PC-3 (cell line): ENCODE measurements at regions not wholly inside any gene's neighbourhood (a gene's known extent, or its start where the extent isn't known, plus 50 kb on each side); places are given as distances from the start of the nearest gene placed in this dataset.

Source experiments
- ATAC-seq: fragments of 200-7000 bp; cut with Tn5 transposase; 2 replicates; pipeline ENCODE4 v1.9.1; 2020; ENCODE audit warnings: mild to moderate bottlenecking, moderate library complexity
- BruUV-seq: library from RNA; stranded (reverse); fragments of 400-500 nt; replicated peaks from 2 replicates; lab custom pipeline; 2021; lab: Mats Ljungman, UMichigan
- CTCF ChIA-PET: fragments of 300-600 bp; sonication (Branson Sonifier 250); formaldehyde crosslinking; loops from one replicate; lab custom pipeline; 2022; ENCODE audit warnings: antibody characterized with exemption; lab: Charles Lee
- POLR2A ChIA-PET: fragments of 300-600 bp; sonication (Branson Sonifier 250); formaldehyde crosslinking; loops from one replicate; lab custom pipeline; 2022; ENCODE audit warnings: antibody characterized with exemption; ENCODE audit not compliant: unreplicated experiment; lab: Charles Lee
- DNase-seq: peaks from one replicate; pipeline ENCODE4 v3.0.0-alpha.2; 2015
- H2AFZ ChIP-seq: fragments of 300-600 bp; sonication (generic); 2 replicates; pipeline ENCODE4 v1.6.0; 2016; ENCODE audit warnings: antibody characterized with exemption, low read length
- H3F3A ChIP-seq: fragments of 300-600 bp; sonication (generic); one replicate; pipeline ENCODE4 v1.6.0; 2017; ENCODE audit warnings: antibody characterized with exemption, low read length, control low read depth, mild to moderate bottlenecking; ENCODE audit not compliant: unreplicated experiment
- H3K27ac ChIP-seq: fragments of 300-600 bp; sonication (generic); 2 replicates; pipeline ENCODE4 v1.5.1; 2016; ENCODE audit warnings: mild to moderate bottlenecking, low read length
- H3K27me3 ChIP-seq: fragments of 300-600 bp; sonication (generic); 2 replicates; pipeline ENCODE4 v1.6.1; 2016; ENCODE audit warnings: low read length, mixed read lengths
- H3K36me3 ChIP-seq: fragments of 300-600 bp; sonication (generic); 2 replicates; pipeline ENCODE4 v1.6.1; 2016; ENCODE audit warnings: low read depth, mixed run types, low read length, mixed read lengths
- H3K4me1 ChIP-seq: fragments of 300-600 bp; sonication (generic); 2 replicates; pipeline ENCODE4 v1.5.1; 2016; ENCODE audit warnings: low read length; ENCODE audit not compliant: insufficient read depth
- H3K4me2 ChIP-seq: fragments of 300-600 bp; sonication (generic); 2 replicates; pipeline ENCODE4 v1.6.0; 2016; ENCODE audit warnings: low read length
- H3K4me3 ChIP-seq: fragments of 300-600 bp; sonication (generic); 2 replicates; pipeline ENCODE4 v1.5.1; 2016; ENCODE audit warnings: mild to moderate bottlenecking, low read length, mixed read lengths
- H3K79me2 ChIP-seq: fragments of 300-600 bp; sonication (generic); 2 replicates; pipeline ENCODE4 v1.6.1; 2017; ENCODE audit warnings: low read length, mixed read lengths
- H3K9ac ChIP-seq: fragments of 300-600 bp; sonication (generic); 2 replicates; pipeline ENCODE4 v1.6.0; 2016; ENCODE audit warnings: mild to moderate bottlenecking, low read length
- H3K9me2 ChIP-seq: fragments of 300-600 bp; sonication (generic); replicated peaks from 2 replicates; pipeline ENCODE4 v1.6.1; 2016; ENCODE audit warnings: mixed run types, low read length, mixed read lengths
- H3K9me3 ChIP-seq: fragments of 300-600 bp; sonication (generic); 2 replicates; pipeline ENCODE4 v1.6.1; 2016; ENCODE audit warnings: low read length, mixed read lengths
- H4K20me1 ChIP-seq: fragments of 300-600 bp; sonication (generic); 2 replicates; pipeline ENCODE4 v1.6.1; 2016; ENCODE audit warnings: low read length, mixed read lengths
- EZH2 ChIP-seq: fragments of 300-600 bp; sonication (generic); IDR thresholded peaks from one replicate; pipeline ENCODE4 v1.6.1; 2017; ENCODE audit warnings: antibody characterized with exemption, mild to moderate bottlenecking, low read length; ENCODE audit not compliant: unreplicated experiment
- EZH2phosphoT487 ChIP-seq: fragments of 300-600 bp; sonication (generic); IDR thresholded peaks from 2 replicates; pipeline ENCODE4 v1.6.1; 2018; ENCODE audit warnings: mild to moderate bottlenecking, antibody characterized with exemption, low read length, borderline replicate concordance
- intact Hi-C: fragments of 100-400 bp; cut with micrococcal nuclease; formaldehyde crosslinking; loops from 2 replicates; pipeline ENCODE4 v1.9.0; 2023
- TF ChIP-seq, protein P1 (sequence below): fragments of 300-600 bp; sonication (generic); conservative IDR thresholded peaks from 2 replicates; pipeline ENCODE4 v1.5.1; 2017; ENCODE audit warnings: antibody characterized with exemption, low read depth, mild to moderate bottlenecking, low read length

DNA sequence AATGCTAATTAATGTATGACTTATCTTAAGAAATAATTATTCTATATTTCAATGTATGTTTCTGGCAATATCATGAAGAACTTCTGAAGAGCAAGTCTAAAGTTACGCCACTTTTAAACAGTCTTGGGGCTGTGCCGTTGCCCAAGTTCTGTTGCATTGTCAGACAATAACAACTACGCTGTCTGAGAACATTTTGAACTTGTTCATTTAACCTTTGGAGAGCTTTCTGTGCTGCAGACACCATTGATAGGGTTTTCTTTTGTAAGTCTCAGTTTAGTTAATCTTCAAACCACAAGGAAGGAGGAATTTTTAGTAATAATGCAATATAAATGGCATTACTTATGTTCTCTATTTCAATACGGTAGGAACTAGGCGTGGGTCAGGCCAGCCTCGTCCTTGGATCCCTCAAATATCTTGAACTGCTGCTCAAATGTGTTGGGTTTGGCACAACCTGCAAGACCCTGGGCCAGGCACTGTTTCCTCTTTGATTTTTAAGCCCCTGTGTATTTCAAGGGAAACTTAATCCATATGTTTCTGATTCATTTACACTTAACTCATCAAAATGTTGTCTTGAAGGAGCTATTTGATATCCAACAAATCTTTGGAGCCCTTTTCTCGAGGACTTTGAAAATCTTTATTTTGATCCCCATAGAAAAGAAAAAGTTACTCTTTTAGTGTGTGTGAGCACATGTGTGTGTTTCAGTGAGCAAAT, 215.5 kb downstream of the INHBA start:
- POLR2A ChIA-PET = no interaction called here
- 0 out of 2 replicates have a peak, but pooled peaks cover under 1% of the 10 kb centered on the region for H3K9me3 ChIP-seq
- no TSS peak for BruUV-seq

GRCh38 chr7:41481353-41481752, 221.5 kb downstream of the INHBA start:
- DNase-seq (no peak), ATAC-seq (no peak)
- no peak overlapping the region for H3K4me2 ChIP-seq
- H3K36me3 ChIP-seq = no peaks in the 10 kb centered on the region
- no peak overlapping the region for H3K27ac ChIP-seq
- POLR2A ChIA-PET = no interaction called here
- TF ChIP-seq, protein P1, sequence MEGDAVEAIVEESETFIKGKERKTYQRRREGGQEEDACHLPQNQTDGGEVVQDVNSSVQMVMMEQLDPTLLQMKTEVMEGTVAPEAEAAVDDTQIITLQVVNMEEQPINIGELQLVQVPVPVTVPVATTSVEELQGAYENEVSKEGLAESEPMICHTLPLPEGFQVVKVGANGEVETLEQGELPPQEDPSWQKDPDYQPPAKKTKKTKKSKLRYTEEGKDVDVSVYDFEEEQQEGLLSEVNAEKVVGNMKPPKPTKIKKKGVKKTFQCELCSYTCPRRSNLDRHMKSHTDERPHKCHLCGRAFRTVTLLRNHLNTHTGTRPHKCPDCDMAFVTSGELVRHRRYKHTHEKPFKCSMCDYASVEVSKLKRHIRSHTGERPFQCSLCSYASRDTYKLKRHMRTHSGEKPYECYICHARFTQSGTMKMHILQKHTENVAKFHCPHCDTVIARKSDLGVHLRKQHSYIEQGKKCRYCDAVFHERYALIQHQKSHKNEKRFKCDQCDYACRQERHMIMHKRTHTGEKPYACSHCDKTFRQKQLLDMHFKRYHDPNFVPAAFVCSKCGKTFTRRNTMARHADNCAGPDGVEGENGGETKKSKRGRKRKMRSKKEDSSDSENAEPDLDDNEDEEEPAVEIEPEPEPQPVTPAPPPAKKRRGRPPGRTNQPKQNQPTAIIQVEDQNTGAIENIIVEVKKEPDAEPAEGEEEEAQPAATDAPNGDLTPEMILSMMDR = no peak
- TF ChIP-seq EZH2 (no peak), EZH2phosphoT487 (no peak)
- BruUV-seq = no TSS peak
- no peaks in the 10 kb centered on the region for H3K9me2 ChIP-seq
- no peaks in the 10 kb centered on the region for H3F3A ChIP-seq
- intact Hi-C loops = no loop called here
- no peaks in the 10 kb centered on the region for H3K4me1 ChIP-seq
- H3K9me3 ChIP-seq = 0 out of 2 replicates have a peak, but pooled peaks cover 7% of the 10 kb centered on the region
- no peak overlapping the region for H3K9ac ChIP-seq
- H2AFZ ChIP-seq = no peak overlapping the region
- no peaks in the 10 kb centered on the region for H3K27me3 ChIP-seq
- no peak overlapping the region for H3K4me3 ChIP-seq
- no peaks in the 10 kb centered on the region for H4K20me1 ChIP-seq
- no peaks in the 10 kb centered on the region for H3K79me2 ChIP-seq
- CTCF ChIA-PET = no interaction called here

More for the DNA sequence above, 215.5 kb downstream of the INHBA start:
- Histone ChIP-seq H3K4me1 (no peaks in the 10 kb centered on the region), H3K79me2 (no peaks in the 10 kb centered on the region), H3K4me2 (no peak overlapping the region), H3F3A (no peaks in the 10 kb centered on the region), H3K27me3 (no peaks in the 10 kb centered on the region), H3K4me3 (no peak overlapping the region), H3K36me3 (no peaks in the 10 kb centered on the region), H3K27ac (no peak overlapping the region), H4K20me1 (no peaks in the 10 kb centered on the region), H3K9ac (no peak overlapping the region), H3K9me2 (0 out of 2 replicates have a peak, but pooled peaks cover 4% of the 10 kb centered on the region), H2AFZ (no peak overlapping the region)
- DNase-seq (no peak), ATAC-seq (no peak)
- no peak for TF ChIP-seq EZH2phosphoT487
- TF ChIP-seq, protein P1 = no peak
- TF ChIP-seq EZH2 = no peak
- CTCF ChIA-PET = no interaction called here
- intact Hi-C loops = no loop called here

- intact Hi-C loops = no loop called here
- DNase-seq (no peak), ATAC-seq (no peak)
- H3K9ac ChIP-seq = no peak overlapping the region
- H3K4me2 ChIP-seq = no peak overlapping the region
- 0 out of 2 replicates have a peak, but pooled peaks cover 7% of the 10 kb centered on the region for H3K9me3 ChIP-seq
- H3K27ac ChIP-seq = no peak overlapping the region
- no TSS peak for BruUV-seq
- no peak for TF ChIP-seq EZH2phosphoT487
- no peak for TF ChIP-seq EZH2
- TF ChIP-seq, protein P1 = no peak
- ChIA-PET POLR2A (no interaction called here), CTCF (interaction anchor here (0.6 kb wide), 1 partner anchor 285 kb away, joined by 3 read pairs; no protein-coding TSS in a partner anchor)
- H3K27me3 ChIP-seq = no peaks in the 10 kb centered on the region
- H3K79me2 ChIP-seq = no peaks in the 10 kb centered on the region
- H3F3A ChIP-seq = no peaks in the 10 kb centered on the region
- no peak overlapping the region for H3K4me3 ChIP-seq
- H3K4me1 ChIP-seq = no peaks in the 10 kb centered on the region
- H3K9me2 ChIP-seq = no peaks in the 10 kb centered on the region
- H3K36me3 ChIP-seq = no peaks in the 10 kb centered on the region
- no peak overlapping the region for H2AFZ ChIP-seq
- H4K20me1 ChIP-seq = no peaks in the 10 kb centered on the region
Observed at GRCh38 chr7:41478187-41478586, 224.7 kb downstream of the INHBA start.
